Midbrain (tissue), 1 donor: ENCODE measurements at regions not wholly inside any gene's neighbourhood (a gene's known extent, or its start where the extent isn't known, plus 50 kb on each side); places are given as distances from the start of the nearest gene placed in this dataset.
"Not testable (repeated sequence)": the region's sequence is repeated elsewhere in the genome, so short reads cannot be mapped to it uniquely, and the experiment has no call there.

ENCODE experiments used
- DNase-seq: peaks from one replicate; lab custom pipeline; 2025; lab: John Stamatoyannopoulos, UW

DNA sequence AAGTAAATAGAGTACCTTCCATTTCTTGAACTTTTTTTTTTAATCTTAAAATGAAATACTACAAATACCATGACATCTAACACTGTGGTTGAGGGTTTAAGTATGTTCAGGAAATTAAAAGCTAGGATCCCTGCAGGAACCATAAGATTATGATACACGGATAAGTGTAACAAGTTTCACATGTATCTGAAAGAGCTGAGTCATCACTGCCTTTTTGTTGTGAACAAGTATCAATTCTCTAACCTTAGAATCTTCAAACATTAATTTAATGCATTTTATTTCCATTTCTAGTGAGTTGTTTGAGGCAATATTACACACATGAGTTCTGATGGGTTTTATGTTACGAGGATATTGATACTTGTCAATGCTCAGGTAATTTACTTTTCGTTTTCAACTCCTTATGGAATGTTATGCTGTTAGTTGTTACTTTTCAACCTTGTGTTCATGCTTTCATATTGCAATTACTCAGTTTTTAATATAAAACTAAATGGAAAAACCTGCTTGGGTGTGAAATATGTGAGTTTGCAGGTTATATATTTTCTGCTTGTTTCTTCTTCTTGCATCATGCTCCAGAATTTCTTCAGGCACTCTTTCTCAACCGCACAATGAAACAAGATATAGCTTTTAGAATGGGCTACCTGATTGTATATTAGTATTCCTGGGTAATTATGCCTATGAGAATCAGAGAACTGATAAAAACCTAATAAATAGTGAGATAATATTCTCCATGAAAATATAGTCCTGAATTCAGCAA, 361.3 kb upstream of the MTNR1B start:
- DNase-seq = no peak

DNA sequence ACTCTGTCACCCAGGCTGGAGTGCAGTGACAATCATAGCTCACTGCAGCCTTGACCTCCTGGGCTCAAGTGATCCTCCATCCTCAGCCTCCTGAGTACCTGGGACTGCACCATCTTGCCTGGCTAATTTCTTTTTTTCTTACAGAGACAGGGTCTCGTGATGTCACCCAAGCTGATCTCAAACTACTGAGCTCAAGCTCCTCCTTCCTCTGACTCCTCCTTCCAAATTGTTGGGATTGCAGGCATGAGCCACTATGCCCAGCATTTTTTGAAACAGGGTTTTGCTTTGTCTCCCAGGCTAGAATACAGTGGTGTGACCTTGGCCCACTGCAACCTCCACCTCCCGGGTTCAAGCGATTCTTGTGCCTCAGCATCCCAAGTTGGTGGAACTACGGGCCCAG, 358.3 kb upstream of the MTNR1B start:
- no peak for DNase-seq

DNA sequence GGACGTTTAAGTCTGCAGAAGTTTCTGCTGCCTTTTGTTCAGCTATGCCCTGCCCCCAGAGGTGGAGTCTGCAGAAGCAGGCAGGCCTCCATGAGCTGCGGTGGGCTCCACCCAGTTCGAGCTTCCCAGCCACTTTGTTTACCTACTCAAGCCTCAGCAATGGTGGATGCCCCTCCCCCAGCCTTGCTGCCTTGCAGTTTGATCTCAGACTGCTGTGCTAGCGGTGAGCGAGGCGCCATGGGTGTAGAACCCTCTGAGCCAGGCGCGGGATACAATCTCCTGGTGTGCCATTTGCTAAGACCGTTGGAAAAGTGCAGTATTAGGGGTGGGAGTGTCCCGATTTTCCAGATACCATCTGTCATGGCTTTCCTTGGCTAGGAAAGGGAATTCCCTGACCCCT, 351.4 kb upstream of the MTNR1B start:
- not testable (repeated sequence) for DNase-seq

DNA sequence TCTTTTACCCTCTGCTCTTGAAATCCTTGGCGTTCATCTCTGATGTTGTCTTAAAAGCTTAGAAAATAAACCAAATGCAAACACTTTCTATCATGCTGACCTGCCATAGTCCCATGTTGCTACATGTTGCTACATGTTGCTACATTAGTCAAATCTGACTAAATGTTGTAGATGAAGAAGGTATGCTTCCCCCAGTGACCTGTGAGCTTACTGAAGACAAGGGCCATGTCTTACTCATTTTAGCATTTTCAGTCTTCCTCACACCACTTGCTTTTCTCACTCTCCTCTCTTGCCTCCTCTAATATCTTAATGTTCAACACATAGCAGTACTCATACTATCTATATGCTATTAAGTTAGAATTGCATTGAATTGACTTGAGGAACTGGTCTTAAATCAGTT, 346.4 kb upstream of the MTNR1B start:
- no peak for DNase-seq

DNA sequence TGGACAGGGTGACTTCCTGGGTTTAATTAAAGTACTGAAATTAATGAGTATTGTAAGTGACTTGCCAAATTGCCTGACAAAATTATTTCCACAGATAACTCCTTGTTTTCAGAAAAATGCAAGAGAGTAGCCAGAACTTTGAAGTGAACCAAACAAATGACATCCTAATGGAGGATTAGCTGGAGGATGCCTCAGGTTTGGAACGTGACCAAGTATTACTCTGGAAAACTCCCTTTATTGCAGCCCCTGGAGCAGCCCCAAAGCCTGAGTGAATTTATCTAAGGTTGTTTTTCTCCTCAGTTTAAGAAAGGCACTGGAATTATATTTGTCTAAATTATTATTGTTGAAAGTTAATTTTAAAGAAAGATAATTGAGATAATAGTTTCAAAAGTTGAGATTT, 343.6 kb upstream of the MTNR1B start:
- DNase-seq = no peak

DNA sequence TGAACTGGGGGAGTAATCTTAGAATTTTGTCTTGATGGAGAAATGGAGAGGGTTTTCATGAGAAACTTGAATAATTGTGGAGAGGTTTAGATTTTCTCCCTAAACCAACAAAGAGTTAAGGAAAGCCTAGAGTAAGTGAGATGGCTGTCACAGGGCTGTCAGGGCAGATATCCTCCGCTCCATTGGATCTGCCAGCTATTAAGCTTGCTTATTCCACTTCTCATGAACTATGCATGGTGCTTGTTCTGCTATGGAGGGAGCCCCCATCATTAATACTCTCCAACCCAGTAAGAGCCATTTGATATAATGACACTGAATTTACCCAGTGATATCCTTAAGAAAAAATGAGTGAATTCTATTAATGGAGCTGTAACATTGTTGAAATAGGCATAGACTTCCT, 342.8 kb upstream of the MTNR1B start:
- DNase-seq = no peak

DNA sequence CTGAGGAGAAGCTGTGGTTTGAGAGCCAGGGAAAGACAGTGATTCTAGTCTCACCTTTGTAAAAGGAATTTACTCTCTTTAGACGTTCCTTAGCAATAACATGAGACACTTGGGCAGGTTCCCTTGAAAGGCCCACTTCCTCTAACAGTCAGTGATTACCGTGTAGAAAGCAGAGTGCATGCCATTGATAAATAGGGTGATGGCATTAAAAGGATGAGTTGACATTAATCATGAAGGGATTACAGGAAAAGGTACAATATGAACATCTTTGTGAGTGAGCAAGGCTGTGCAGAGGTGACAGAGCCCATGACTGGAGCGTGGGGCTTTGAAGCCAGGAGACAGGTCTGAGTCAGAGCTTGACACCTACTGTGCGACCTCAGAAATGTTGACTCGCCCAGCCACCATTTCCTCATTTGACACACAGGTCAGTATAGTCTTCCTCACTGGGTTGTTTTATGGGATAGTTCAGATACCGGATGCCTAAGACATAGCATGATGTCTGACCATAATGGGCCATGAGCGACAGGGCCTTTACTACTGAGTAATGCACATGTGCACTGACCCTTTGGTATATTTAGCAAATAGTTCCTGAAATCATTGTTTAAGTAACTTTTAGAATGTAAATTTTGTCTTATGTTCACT, 341.7 kb upstream of the MTNR1B start:
- no peak for DNase-seq

DNA sequence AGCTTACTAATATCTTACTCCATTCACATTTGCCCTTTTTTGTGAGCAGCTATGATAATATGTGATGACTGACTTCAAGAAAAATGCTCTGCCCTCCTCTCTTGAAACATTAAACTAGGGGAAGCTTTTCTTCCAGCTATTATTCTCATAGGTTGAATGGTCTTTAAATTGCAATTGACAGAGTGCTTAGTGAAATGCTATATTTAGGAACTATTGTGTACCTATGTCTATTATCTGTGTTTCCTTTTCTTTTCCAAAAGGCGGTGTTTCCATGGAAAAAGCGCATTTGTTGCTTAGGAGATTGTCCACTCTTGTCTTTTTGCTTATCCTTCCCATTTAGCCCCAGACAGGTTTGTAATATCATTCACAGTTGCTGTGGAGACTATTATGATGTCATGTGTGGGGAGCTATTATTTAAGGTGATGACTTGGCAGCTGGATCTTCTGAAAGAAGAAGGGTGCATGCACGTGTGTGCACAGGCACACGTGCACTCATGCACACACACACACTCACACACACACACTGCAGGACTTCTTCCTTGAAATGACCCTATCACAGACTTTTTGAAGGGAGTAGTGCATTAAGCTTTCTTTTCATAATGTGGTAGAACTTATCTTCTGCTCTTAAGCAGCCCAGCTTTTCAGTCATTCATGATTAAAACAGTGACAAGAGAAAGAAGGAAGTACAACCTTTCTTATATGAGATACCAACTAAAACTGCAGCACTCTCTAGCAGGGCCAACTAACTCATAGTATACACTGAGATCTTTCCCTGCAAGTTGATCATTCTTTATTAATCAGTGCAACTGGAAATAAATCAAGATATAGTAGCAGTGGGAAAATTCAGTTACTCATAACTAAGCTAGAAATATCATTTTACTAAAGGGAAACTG, 340.8 kb upstream of the MTNR1B start:
- DNase-seq = no peak

DNA sequence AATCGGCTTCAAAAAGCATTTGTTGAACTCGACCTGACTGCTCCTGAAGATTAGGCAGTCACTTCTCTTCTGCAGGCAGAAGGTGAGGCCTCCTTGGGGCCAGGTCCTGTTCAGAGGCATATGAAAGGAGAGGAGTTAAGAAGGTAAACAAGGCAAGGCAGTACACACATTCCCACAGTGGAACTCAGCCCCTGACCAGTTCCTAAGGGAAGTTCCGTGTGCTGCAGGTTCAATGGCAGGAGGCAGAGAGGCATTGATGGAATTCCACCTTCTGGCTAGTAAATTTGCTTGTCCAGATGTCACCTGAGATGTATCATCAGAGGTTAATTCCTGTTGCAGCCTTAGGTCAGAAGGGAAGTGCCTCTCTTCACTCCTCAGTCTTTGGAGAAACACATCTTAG, 337.0 kb upstream of the MTNR1B start:
- DNase-seq = no peak

DNA sequence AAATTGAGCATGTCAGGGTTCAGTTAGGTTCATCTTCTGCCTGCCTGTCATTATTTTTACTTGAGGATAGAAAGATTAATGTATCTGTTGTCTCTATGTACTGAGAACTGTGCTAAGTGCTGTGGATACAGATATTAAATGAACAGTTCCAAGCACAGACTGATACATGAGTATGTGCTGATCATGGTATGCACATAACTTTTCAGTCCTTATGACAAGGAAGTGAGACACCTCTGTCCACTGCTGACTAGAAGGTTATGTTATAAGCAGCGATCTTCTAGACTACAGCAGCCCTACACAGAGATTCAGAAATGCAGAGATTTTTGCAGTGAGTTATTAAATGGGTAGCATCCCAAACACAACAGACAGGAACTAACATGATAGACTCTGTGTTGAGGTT, 335.6 kb upstream of the MTNR1B start:
- DNase-seq = no peak

DNA sequence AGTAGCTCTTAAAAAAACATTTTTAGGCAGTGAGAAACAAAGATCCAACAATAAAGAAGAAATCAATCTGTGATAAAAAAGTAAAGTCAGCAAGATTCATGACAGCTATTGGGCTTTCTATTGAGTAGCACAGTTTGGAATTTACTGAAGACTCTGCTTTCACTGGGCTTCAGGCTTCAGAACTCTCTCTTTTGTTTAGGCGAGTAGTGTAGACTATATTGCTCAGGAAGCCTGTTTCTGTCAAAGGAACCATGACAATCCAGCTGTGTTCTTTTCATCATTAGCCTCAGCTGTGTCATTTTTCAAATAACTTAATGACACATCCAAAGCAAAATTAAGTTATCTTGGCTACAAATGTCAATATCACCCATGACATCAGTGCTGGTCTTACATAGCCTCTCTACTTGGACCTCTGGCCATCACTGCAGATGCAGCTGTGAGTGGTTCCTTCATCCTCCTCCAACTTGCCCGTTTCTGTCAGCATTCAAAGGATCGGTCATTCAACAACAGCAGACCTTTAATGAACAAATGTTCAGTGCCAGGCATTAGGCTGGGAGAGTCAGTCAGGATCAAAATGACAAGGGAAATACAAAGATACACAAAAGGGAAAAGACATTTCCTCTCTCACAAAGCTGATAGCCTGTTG, 332.8 kb upstream of the MTNR1B start:
- no peak for DNase-seq

DNA sequence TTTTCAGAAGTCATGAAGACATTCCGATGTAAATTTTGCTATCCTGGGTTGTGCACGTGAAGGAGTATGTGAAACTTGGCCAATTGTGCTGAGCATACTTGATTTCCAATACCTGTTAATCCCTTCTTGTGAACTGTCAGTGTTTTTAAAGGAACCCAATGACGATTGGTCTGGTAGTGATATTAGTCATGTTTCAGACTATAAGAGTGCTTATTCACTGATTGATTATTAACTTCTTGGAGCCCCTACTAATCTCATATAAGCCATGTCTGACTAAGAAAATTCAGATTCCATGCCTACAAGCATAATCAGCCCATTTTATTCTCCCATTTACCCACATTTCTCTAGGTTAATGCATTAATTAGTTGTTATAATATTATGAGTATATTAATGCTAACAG, 330.8 kb upstream of the MTNR1B start:
- DNase-seq = no peak

DNA sequence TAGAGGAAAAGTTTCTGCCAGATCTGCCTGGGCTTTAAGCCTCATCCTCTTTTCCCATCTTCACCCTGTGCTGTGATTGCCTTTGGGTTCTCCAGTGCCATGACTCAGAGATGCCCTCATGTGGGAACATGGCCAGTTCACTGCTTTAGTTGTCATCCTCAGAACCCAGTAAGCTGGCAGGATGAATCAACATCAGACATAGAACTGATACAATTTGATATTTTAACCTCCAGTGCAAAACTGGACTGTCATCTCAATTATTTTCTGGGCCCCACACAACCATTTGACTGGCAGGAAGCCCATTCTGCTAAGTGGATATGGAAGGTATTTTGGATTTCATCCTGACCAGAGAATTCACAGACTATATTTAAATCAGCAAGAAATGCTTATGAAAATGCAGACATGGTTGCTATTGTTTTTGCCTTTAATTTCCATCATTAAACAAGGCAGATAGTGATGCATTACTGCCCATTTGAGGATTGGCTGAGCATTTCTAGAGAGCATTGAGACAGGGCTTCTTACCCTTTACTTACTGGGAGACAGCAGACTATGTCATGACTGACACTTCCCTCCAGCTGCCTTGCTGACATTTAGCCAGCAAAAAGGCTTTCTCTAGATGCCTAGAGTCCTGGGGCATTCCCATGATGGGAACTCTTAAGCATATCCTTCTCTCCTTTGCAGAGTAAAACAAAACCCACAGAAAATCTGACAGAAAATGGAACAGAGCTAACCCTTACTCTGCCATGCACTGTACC, 327.1 kb upstream of the MTNR1B start:
- no peak for DNase-seq

DNA sequence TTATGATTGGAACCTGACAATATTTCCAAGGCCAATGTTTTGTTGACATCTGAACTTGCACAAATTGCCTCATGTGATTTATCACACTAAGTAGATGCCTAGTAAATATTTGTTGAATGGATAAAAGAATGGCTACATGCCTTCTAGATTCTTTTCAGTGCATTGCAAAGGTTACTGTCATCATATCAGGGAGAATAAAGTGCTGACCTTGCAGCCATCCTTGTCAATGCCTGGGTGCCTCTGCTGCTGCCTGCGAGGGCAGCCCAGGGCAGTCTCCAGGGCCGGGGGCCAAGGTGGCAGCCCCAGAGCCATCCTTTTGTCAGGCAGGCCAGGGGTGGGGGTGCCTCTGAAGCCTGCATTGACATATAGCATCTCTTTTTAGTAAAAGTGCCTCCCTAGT, 325.6 kb upstream of the MTNR1B start:
- DNase-seq = no peak

DNA sequence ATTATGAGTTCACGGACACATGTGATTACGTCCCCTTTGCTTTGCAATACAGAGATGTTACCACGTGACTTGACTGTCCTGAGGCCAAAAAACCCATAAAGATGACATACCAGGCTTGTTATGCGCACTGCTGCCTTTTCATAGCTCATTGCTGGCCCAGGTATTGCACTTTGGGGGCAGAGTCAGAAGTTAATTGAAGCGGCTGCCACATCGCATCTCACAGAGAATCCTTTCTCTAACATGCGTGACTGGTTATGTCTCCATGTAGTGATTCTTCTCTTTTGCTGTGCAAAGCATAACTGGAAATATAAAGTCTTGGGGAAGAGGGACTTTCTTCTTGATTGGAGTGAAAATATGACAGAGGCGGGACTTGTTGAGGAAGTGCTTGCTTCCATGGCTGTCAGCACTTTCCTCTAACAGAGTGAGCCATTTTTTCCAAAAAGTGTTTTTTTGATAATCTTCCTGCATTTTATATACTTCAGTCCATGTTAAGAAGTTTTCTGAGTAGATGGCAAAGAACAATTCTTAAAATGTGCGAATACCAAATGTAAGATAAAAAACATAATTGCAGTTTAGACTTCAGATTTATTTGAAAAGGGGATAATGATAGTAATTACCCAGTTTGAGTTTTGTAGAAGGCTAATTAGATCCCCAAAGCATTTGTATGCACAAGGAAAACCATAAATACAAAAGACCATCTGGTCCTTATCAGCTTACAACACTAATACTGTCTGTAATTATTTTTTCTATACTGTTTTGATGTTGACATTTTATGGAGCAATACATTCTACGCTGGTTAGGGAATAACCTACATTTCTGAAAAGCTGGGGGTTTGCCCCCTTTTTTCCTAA, 324.6 kb upstream of the MTNR1B start:
- DNase-seq = no peak

DNA sequence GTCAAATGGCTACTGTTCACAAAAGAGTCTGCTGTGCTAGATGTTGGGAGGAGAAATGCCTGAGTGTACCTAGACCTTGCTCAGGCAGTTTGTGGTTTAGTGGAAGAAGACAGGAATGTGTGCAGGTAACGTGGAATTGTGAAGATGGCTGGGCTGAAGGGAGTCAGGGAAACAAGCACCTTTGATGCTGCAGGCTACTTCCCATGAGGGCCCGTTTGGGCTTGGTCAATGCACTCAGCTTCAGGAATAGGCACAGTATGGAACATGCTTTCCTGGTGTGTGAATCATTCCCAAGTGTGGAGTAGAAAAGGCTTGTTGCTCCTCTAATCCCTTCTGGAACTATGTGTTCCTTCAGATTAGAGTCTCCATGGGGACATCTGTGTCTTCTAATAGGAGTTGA, 318.3 kb upstream of the MTNR1B start:
- DNase-seq = no peak

DNA sequence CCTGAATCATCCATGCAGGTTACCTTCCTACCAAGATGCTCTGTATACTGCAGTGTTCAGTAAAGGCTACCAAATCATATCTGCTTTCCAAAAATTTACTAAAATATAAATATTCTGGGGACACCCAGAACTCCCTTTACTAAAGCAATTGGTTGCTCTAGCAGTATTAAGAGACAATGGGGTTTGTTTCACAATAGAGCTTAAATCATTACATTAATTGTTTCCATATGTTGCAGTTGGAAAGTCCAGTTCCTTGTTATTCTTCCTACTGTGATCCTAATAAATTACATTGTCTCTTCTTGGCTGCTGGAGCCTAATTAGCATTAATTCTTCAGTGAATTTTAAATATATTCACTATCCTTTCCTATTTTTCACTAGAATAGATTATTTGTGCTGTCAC, 316.0 kb upstream of the MTNR1B start:
- no peak for DNase-seq

DNA sequence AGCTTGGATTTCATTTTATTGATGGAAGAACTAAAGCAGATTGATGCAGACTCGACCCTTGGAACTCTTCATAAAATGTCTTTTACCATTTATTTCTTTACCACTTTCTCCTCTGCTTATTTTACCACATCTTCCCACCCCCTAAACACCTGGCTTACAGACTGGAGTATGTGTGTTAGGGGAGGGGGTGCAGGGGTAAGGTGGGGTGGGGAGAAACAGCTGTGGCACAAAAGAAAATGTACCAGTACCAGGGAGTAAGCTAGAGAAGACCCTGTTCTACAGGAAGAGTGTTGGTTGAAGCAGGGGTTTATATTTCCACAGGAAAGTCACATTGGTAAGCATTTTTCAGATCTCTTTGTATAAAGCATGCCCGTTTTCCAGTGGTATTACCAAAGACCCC, 312.7 kb upstream of the MTNR1B start:
- DNase-seq = no peak

DNA sequence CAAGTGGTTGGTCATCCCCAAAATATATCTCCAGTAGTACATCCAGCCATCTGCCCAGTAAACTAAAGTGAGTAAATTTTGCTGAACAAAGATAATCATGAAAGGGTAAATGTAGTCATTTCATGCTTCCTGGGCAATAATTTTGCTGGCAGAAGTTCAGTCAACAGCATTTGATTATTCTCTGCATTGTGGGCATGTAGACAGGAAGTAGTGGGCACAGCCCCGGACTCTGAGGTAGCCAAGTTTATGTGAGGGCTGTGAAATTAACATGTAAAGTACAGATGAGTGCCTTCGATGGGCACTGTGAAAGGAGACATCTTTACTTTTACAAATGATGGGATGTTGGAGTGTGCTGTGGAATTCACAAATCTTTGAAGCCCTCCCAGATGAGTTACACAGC, 312.2 kb upstream of the MTNR1B start:
- DNase-seq = no peak

DNA sequence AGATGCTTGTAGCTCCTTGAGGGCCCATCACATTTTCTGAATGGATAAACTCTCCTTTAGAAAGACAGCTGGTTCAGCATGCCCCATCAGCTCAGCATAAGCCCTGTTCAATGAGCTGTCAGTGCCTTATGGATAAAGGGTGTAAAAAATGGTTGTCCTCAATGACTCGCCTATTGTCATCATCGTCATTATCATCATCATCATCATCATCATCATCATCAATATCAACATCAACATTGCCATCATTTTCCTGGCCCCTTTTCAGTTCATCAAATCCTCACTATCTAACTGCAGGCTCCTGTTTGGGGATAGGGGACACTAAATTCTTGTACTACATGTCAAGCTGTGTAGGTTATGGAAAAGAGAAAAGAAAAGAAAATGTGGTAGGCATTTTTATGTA, 310.7 kb upstream of the MTNR1B start:
- no peak for DNase-seq

DNA sequence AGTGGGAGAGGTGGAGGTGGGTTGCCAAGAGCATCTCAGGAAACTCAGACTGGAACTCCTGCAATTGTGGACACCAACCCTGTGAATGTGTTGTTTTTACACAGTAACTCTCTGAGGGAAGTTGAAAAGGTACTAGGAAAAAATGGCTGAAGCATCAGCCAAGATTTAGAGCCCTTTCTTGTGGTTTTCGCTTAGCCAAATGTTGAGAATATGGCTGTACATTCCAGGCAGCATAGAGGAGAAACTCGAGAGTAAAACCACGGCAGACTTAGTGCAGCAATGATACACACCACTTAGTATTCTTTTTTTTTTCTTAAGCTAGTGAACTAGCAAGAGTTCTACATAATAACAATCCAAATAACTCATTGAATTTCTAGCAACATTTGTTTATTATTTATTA, 309.7 kb upstream of the MTNR1B start:
- DNase-seq = no peak
